Peyer's patch (tissue), 4 donors: ENCODE measurements at regions not wholly inside any gene's neighbourhood (a gene's known extent, or its start where the extent isn't known, plus 50 kb on each side); places are given as distances from the start of the nearest gene placed in this dataset.

ENCODE experiments used
- DNase-seq, 3 donors: peaks; one replicate each; pipeline ENCODE4 v3.0.0-alpha.2; 2017 to 2019
- H3K27ac ChIP-seq, 4 donors: fragments of 200-600 bp; sonication (generic); one replicate each; pipeline ENCODE4 v1.5.1; 2016 to 2019
- H3K27me3 ChIP-seq, 2 donors: fragments of 200-600 bp; sonication (generic); one replicate each; pipeline ENCODE4 v1.5.1; 2019
- H3K36me3 ChIP-seq, 3 donors: fragments of 200-600 bp; sonication (generic); one replicate each; pipeline ENCODE4 v1.5.1; 2016 to 2019
- H3K4me1 ChIP-seq, 4 donors: fragments of 200-600 bp; sonication (generic); one replicate each; pipeline ENCODE4 v1.5.1; 2016 to 2019
- H3K4me3 ChIP-seq, 4 donors: fragments of 200-600 bp; sonication (generic); 1 replicate in 3 of 4; 2 replicates in 1 of 4; pipeline ENCODE4 v1.5.1; 2016 to 2019; ENCODE audit warnings: mild to moderate bottlenecking in 1 of 4
- H3K9me3 ChIP-seq, 4 donors: fragments of 200-600 bp; sonication (generic); one replicate each; pipeline ENCODE4 v1.5.1; 2016 to 2019; ENCODE audit warnings: mild to moderate bottlenecking in 1 of 4
- POLR2A ChIP-seq, 2 donors: fragments of 450-650 bp; IDR thresholded peaks; one replicate each; pipeline ENCODE4 v1.5.1; 2017; ENCODE audit warnings: antibody characterized with exemption in 2 of 2, mild to moderate bottlenecking in 2 of 2, moderate library complexity in 2 of 2
- TF ChIP-seq, protein P1 (sequence below), 6 experiments: fragments of 450-650 bp in 4 of 6; fragments of 200-600 bp in 2 of 6; sonication (generic) in 1 of 6; IDR thresholded peaks; one replicate each; pipeline ENCODE4 v1.5.1; 2017 to 2019; ENCODE audit warnings: antibody characterized with exemption in 6 of 6, mild to moderate bottlenecking in 3 of 6, moderate library complexity in 1 of 6

DNA sequence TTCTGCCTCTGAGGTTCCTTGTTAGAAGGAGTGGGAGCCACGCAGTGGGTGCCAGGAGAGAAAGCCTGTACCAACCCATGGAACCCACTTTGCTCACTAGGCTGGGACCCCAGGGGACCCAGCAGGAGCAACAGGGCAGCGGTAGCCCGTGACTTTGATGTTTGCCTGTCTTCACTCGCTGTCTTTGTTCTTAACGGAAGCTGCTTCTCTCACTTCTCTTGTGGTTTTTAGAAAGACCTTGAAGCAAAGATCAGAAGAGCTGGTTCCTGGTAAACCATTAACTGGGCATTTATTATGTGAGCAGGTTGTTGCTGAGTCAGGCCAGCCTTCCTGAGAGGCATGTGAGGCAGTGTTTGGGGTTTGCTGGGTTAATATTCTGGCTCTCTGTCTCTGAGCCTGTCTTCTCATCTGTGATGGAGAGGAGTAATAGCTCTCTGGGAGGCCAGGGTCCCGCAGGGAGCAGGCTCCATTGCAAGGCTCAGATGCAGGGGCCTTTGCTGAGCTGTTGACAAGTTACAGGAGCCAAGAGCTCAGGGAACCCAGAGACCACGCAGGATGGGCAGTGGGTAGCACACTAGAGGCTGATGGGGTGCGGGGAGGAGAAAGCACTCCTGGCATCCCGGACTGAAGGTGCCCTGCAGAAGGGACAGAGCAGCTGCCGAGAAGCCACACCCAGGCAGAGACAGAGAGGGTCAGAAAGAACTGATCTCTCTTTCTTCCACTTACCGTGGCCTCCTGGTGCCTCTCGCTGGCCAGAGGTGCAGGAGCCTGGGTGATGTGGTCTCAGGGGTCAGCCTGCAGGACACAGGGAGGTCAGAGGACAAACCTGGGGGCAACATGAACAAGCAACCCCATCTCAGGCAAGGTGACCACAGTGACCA is 367.5 kb upstream of the C1orf174 start:
- no peaks in the 10 kb centered on the region for H3K36me3 ChIP-seq
- no peaks in the 10 kb centered on the region for H3K9me3 ChIP-seq
- no peaks in the 10 kb centered on the region for H3K27me3 ChIP-seq
- TF ChIP-seq POLR2A (IDR thresholded peaks at IDR 0.05) = no peak
- TF ChIP-seq, protein P1, sequence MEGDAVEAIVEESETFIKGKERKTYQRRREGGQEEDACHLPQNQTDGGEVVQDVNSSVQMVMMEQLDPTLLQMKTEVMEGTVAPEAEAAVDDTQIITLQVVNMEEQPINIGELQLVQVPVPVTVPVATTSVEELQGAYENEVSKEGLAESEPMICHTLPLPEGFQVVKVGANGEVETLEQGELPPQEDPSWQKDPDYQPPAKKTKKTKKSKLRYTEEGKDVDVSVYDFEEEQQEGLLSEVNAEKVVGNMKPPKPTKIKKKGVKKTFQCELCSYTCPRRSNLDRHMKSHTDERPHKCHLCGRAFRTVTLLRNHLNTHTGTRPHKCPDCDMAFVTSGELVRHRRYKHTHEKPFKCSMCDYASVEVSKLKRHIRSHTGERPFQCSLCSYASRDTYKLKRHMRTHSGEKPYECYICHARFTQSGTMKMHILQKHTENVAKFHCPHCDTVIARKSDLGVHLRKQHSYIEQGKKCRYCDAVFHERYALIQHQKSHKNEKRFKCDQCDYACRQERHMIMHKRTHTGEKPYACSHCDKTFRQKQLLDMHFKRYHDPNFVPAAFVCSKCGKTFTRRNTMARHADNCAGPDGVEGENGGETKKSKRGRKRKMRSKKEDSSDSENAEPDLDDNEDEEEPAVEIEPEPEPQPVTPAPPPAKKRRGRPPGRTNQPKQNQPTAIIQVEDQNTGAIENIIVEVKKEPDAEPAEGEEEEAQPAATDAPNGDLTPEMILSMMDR (IDR thresholded peaks at IDR 0.05) = no peak
- no peak for DNase-seq
- H3K27ac ChIP-seq = no peak overlapping the region
- no peaks in the 10 kb centered on the region for H3K4me1 ChIP-seq
- no peak overlapping the region for H3K4me3 ChIP-seq

DNA sequence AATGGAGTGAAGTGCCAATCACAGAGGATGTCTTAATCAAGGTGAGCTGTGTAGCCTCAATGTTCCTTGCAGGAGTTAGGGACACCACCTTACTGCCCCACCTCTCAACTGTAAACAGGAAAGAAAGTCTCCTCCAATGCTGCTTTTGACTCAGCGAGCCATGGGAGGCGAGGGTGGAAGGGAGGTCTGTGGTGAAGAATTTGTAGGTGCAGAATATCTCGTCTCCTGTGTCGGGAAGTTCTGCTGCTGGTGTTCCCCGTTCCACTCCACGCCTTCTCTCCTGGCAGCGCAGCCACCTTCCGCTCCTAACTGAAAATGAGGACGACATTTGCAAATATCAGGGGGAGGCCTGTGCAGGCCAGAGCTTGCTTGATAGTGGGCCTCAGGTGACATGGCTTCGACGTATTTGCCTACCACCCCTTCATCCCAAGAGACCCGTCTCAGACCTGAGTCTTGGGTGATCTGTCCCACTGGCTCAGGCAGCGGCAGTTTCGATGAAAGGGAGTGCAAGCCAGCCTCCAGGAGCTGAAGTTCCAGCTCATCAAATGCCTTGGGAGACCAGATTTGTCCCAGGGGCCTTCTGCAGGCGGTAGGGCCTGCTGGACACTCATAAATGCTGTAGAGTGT is 368.3 kb upstream of the C1orf174 start:
- no peaks in the 10 kb centered on the region for H3K9me3 ChIP-seq
- DNase-seq = no peak
- no peaks in the 10 kb centered on the region for H3K4me1 ChIP-seq
- no peak overlapping the region for H3K4me3 ChIP-seq
- H3K36me3 ChIP-seq = no peaks in the 10 kb centered on the region
- no peaks in the 10 kb centered on the region for H3K27me3 ChIP-seq
- TF ChIP-seq, protein P1 (IDR thresholded peaks at IDR 0.05) = no peak
- TF ChIP-seq POLR2A (IDR thresholded peaks at IDR 0.05) = no peak
- H3K27ac ChIP-seq = no peak overlapping the region

DNA sequence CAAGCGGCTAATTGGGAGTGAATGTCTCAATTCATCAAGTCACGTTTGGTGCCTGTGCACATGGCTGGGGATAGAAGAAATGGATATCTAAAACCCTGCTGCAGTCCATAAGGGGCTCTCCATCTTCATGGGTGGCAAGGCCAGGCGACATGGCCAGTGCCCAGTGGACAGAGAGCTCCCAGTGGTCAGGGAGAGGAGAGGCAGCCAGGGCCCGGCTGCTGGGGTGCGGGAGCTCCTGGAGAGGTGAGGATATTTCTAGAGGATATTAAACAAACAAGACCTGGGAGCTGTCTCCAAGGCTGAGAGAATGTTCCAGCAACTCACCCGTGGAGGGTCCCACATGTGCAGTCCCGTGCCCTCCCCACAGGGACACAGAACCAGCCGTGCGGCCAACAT is 368.8 kb upstream of the C1orf174 start:
- H3K4me1 ChIP-seq = no peaks in the 10 kb centered on the region
- no peak overlapping the region for H3K27ac ChIP-seq
- no peaks in the 10 kb centered on the region for H3K36me3 ChIP-seq
- H3K4me3 ChIP-seq = no peak overlapping the region
- DNase-seq = no peak
- H3K9me3 ChIP-seq = no peaks in the 10 kb centered on the region
- TF ChIP-seq, protein P1 (IDR thresholded peaks at IDR 0.05) = no peak
- no peak for TF ChIP-seq POLR2A (IDR thresholded peaks at IDR 0.05)
- H3K27me3 ChIP-seq = no peaks in the 10 kb centered on the region

DNA sequence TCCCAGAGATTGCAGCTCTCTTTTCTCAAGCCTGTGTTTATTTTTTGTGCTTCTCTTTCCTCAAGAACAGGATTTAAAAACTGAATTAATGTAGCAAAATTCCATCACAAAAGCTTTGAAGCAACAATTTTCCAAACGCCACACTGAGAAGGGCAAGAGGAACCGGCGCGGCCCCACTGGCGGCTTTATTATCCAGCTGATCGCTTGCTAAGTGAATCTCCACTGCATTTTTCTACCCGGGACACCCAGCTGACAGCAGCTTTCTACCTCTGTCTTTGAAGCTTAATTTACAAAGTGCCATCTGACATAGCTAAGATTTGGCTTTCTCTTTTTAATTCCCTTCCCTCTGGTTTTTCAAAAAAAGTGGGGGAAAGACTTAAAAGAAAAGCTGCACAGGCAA is 369.3 kb upstream of the C1orf174 start:
- no peak overlapping the region for H3K4me3 ChIP-seq
- no peak overlapping the region for H3K27ac ChIP-seq
- no peaks in the 10 kb centered on the region for H3K27me3 ChIP-seq
- no peaks in the 10 kb centered on the region for H3K36me3 ChIP-seq
- TF ChIP-seq POLR2A (IDR thresholded peaks at IDR 0.05) = no peak
- TF ChIP-seq, protein P1 (IDR thresholded peaks at IDR 0.05) = no peak
- H3K4me1 ChIP-seq = no peaks in the 10 kb centered on the region
- H3K9me3 ChIP-seq = no peaks in the 10 kb centered on the region
- no peak for DNase-seq

DNA sequence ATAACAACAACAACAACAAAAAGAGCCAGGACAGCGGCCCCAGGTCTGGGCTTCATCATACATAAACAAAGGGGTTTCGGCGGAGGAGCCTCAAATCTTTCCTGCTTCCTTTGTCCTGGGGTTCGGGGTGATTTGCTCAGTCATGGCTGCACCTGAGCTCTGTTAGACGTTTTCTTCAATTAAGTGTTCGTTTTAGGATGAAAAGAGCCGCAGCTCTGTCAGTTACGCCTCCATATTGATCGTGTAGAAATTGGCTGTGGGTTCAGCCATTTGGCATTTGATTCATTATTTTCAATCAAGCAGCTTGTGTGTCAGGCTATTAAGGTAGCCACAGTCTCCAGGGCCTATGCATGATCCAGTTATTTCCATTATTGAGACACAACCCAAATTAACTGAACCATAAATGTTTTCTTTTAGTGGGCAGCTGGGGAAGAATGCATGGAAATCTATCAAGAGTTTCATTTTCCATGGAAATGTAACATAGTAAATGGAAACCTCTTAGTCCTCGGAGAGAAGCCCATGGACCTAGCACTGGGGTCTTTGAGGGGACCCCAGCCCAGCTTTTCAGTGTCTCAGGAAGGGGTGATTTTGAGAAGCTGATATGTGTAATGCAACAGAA is 370.0 kb upstream of the C1orf174 start:
- Histone ChIP-seq H3K9me3 (peaks cover 0 to 2% (median 0%) of the 10 kb centered on the region in 4 donors), H3K27me3 (no peaks in the 10 kb centered on the region), H3K36me3 (no peaks in the 10 kb centered on the region), H3K4me3 (no peak overlapping the region), H3K4me1 (no peaks in the 10 kb centered on the region), H3K27ac (no peak overlapping the region)
- TF ChIP-seq POLR2A (IDR thresholded peaks at IDR 0.05) = no peak
- TF ChIP-seq, protein P1 (IDR thresholded peaks at IDR 0.05) = no peak
- DNase-seq = no peak
